Peyer's patch (tissue), 4 donors: ENCODE measurements at regions not wholly inside any gene's neighbourhood (a gene's known extent, or its start where the extent isn't known, plus 50 kb on each side); places are given as distances from the start of the nearest gene placed in this dataset.

Source experiments
- DNase-seq, 3 donors: peaks; one replicate each; pipeline ENCODE4 v3.0.0-alpha.2; 2017 to 2019
- H3K27ac ChIP-seq, 4 donors: fragments of 200-600 bp; sonication (generic); one replicate each; pipeline ENCODE4 v1.5.1; 2016 to 2019
- H3K27me3 ChIP-seq, 2 donors: fragments of 200-600 bp; sonication (generic); one replicate each; pipeline ENCODE4 v1.5.1; 2019
- H3K36me3 ChIP-seq, 3 donors: fragments of 200-600 bp; sonication (generic); one replicate each; pipeline ENCODE4 v1.5.1; 2016 to 2019
- H3K4me1 ChIP-seq, 4 donors: fragments of 200-600 bp; sonication (generic); one replicate each; pipeline ENCODE4 v1.5.1; 2016 to 2019
- H3K4me3 ChIP-seq, 4 donors: fragments of 200-600 bp; sonication (generic); 1 replicate in 3 of 4; 2 replicates in 1 of 4; pipeline ENCODE4 v1.5.1; 2016 to 2019; ENCODE audit warnings: mild to moderate bottlenecking in 1 of 4
- H3K9me3 ChIP-seq, 4 donors: fragments of 200-600 bp; sonication (generic); one replicate each; pipeline ENCODE4 v1.5.1; 2016 to 2019; ENCODE audit warnings: mild to moderate bottlenecking in 1 of 4
- POLR2A ChIP-seq, 2 donors: fragments of 450-650 bp; IDR thresholded peaks; one replicate each; pipeline ENCODE4 v1.5.1; 2017; ENCODE audit warnings: antibody characterized with exemption in 2 of 2, mild to moderate bottlenecking in 2 of 2, moderate library complexity in 2 of 2
- TF ChIP-seq, protein P1 (sequence below), 6 experiments: fragments of 450-650 bp in 4 of 6; fragments of 200-600 bp in 2 of 6; sonication (generic) in 1 of 6; IDR thresholded peaks; one replicate each; pipeline ENCODE4 v1.5.1; 2017 to 2019; ENCODE audit warnings: antibody characterized with exemption in 6 of 6, mild to moderate bottlenecking in 3 of 6, moderate library complexity in 1 of 6

DNA sequence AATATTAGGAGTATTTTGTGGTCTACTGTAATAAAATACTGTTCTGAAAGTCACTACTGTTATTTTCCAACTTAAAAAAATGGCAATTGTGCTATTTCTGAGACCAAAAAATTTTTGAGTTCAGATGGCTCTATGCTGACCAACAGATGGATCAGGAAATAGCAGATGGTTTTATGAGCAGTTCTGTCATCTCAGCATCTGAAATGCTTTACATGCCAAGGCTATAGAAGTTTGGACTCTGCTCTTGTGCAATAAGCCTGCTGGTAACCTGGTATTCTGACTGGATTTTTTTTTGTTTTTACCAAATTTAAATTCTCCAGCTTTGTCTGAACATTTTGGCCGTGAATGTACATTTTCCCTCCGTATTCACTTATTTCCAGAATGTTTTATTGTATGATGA lies 1127.5 kb downstream of the GRIK2 start:
- DNase-seq = no peak
- H3K4me1 ChIP-seq = no peaks in the 10 kb centered on the region
- no peak overlapping the region for H3K4me3 ChIP-seq
- no peak overlapping the region for H3K27ac ChIP-seq
- no peak for TF ChIP-seq POLR2A (IDR thresholded peaks at IDR 0.05)
- TF ChIP-seq, protein P1, sequence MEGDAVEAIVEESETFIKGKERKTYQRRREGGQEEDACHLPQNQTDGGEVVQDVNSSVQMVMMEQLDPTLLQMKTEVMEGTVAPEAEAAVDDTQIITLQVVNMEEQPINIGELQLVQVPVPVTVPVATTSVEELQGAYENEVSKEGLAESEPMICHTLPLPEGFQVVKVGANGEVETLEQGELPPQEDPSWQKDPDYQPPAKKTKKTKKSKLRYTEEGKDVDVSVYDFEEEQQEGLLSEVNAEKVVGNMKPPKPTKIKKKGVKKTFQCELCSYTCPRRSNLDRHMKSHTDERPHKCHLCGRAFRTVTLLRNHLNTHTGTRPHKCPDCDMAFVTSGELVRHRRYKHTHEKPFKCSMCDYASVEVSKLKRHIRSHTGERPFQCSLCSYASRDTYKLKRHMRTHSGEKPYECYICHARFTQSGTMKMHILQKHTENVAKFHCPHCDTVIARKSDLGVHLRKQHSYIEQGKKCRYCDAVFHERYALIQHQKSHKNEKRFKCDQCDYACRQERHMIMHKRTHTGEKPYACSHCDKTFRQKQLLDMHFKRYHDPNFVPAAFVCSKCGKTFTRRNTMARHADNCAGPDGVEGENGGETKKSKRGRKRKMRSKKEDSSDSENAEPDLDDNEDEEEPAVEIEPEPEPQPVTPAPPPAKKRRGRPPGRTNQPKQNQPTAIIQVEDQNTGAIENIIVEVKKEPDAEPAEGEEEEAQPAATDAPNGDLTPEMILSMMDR (IDR thresholded peaks at IDR 0.05) = no peak
- no peaks in the 10 kb centered on the region for H3K36me3 ChIP-seq
- H3K9me3 ChIP-seq = no peaks in the 10 kb centered on the region
- no peaks in the 10 kb centered on the region for H3K27me3 ChIP-seq

DNA sequence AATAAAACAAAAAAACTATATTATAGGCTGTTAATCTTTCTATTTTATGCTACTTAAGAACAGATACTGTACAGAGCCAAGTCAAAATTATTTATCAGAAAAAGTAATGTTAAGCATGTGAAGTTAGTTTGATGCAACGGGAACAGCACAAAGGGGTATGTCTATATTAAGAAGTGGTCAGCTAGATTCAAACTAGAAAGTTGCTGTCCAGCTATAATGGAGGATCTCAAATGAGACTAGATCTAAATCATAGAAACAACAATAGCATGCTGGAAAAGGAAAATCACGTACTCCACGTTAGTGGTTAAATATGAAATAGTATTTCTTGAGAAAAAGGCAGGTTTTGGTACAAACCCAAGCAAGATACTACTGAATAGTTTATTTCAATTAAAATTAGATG lies 1124.0 kb downstream of the GRIK2 start:
- Histone ChIP-seq H3K4me1 (no peaks in the 10 kb centered on the region), H3K9me3 (no peaks in the 10 kb centered on the region), H3K36me3 (no peaks in the 10 kb centered on the region), H3K27ac (no peak overlapping the region), H3K27me3 (no peaks in the 10 kb centered on the region), H3K4me3 (no peak overlapping the region)
- no peak for DNase-seq
- TF ChIP-seq, protein P1 (IDR thresholded peaks at IDR 0.05) = no peak
- no peak for TF ChIP-seq POLR2A (IDR thresholded peaks at IDR 0.05)

DNA sequence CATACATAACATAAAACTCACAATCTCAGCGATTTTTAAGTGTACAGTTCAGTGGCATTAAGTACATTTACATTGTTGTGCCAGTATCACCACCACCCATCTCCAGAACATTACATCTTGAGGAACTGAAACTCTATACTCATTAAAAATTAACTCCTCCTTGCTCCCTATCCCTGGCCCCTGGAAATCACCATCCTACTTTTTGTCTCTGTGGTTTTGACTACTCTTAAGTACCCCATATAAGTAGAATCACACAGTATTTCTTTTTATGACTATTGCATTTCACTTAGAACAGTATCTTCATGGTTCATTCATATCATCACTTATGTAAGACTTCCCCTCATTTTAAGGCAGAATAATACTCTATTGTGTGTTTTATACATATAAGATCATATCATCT lies 1108.1 kb downstream of the GRIK2 start:
- DNase-seq = no peak

DNA sequence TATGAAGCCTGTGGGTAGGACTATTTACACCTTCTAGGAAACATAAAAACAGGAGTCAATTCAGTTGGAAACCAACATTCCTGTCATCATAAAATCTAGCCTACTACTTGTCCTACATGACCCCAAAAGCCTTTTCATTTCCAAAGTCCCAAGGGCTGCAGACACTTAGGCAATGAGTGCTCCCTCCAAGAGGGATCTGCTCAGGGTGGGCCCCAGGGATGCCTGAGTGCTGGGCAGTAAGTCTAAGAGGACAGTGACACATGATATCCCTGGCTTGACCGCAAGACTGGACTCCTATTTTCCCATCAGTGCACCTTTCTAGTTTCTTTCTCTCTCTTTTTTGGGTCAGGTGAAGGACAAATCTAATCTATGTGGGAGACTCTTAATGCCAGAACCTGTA lies 1101.3 kb downstream of the GRIK2 start:
- Histone ChIP-seq H3K36me3 (no peaks in the 10 kb centered on the region), H3K4me3 (no peak overlapping the region), H3K9me3 (no peaks in the 10 kb centered on the region), H3K4me1 (no peaks in the 10 kb centered on the region), H3K27ac (no peak overlapping the region), H3K27me3 (no peaks in the 10 kb centered on the region)
- TF ChIP-seq, protein P1 (IDR thresholded peaks at IDR 0.05) = no peak
- no peak for TF ChIP-seq POLR2A (IDR thresholded peaks at IDR 0.05)
- DNase-seq = no peak

More for the DNA sequence above, 1108.1 kb downstream of the GRIK2 start:
- Histone ChIP-seq H3K4me3 (no peak overlapping the region), H3K9me3 (no peaks in the 10 kb centered on the region), H3K36me3 (no peaks in the 10 kb centered on the region), H3K4me1 (no peaks in the 10 kb centered on the region), H3K27me3 (no peaks in the 10 kb centered on the region), H3K27ac (no peak overlapping the region)
- TF ChIP-seq POLR2A (IDR thresholded peaks at IDR 0.05) = no peak
- TF ChIP-seq, protein P1 (IDR thresholded peaks at IDR 0.05) = no peak

DNA sequence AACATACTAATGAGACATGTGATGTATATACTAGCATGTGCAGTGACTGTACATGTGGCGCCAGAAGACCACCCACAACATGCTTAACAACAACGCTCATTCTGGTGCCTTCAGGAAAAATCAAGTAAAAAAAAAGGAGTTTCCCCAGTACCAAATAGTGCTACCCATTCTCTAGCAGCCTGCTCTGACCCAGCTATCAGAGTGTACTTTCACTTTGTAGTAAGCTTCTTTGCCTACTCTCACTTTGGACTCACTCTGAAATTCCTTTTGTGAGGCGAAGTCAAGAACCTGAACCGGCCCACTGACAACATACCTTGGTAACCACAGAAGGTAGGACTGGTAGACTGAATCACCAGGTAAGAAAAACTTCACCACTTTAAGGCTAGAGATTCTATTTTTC lies 1100.0 kb downstream of the GRIK2 start:
- no peak for TF ChIP-seq POLR2A (IDR thresholded peaks at IDR 0.05)
- TF ChIP-seq, protein P1 (IDR thresholded peaks at IDR 0.05) = no peak
- no peak for DNase-seq
- Histone ChIP-seq H3K9me3 (no peaks in the 10 kb centered on the region), H3K4me1 (no peaks in the 10 kb centered on the region), H3K27me3 (no peaks in the 10 kb centered on the region), H3K27ac (no peak overlapping the region), H3K36me3 (no peaks in the 10 kb centered on the region), H3K4me3 (no peak overlapping the region)

DNA sequence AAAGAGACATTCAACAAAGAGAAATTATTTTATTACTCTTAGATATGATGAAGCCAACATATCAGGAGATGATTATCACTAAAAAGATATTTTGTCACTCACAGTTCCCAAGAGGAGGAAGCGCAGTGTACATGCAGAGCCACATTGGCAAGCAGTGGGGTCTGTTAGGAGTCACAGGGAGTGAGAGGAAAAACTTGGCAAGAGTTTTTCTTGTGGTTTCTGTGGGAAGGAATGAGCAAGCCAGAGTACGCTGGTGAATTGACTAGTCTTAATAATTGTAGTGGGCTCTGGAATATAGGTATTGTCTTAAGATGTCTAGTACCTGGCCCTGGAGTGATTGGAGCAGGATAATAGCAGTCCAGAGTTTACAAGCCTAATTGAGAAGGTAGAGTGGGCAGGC lies 1095.2 kb downstream of the GRIK2 start:
- Histone ChIP-seq H3K27ac (no peak overlapping the region), H3K4me1 (no peaks in the 10 kb centered on the region), H3K36me3 (no peaks in the 10 kb centered on the region), H3K27me3 (no peaks in the 10 kb centered on the region), H3K4me3 (no peak overlapping the region), H3K9me3 (peaks cover 0 to 2% (median 0%) of the 10 kb centered on the region in 4 donors)
- TF ChIP-seq, protein P1 (IDR thresholded peaks at IDR 0.05) = no peak
- TF ChIP-seq POLR2A (IDR thresholded peaks at IDR 0.05) = no peak
- no peak for DNase-seq
